Fibroblast of pulmonary artery (primary cell): ENCODE measurements at regions not wholly inside any gene's neighbourhood (a gene's known extent, or its start where the extent isn't known, plus 50 kb on each side); places are given as distances from the start of the nearest gene placed in this dataset.

ENCODE experiments used
- DNase-seq: peaks from one replicate; pipeline ENCODE4 v3.0.0-alpha.2; 2010; ENCODE audit warnings: low read depth
- H3K4me3 ChIP-seq: replicated peaks from 2 replicates; pipeline ENCODE4 v1.5.1; 2011; ENCODE audit warnings: low read depth, mild to moderate bottlenecking, control low read depth, low read length, moderate library complexity
- CTCF ChIP-seq: IDR thresholded peaks from 2 replicates; pipeline ENCODE4 v1.5.1; 2011; ENCODE audit warnings: mild to moderate bottlenecking, control low read depth, low read length, inconsistent platforms; ENCODE audit errors: missing control alignments

DNA sequence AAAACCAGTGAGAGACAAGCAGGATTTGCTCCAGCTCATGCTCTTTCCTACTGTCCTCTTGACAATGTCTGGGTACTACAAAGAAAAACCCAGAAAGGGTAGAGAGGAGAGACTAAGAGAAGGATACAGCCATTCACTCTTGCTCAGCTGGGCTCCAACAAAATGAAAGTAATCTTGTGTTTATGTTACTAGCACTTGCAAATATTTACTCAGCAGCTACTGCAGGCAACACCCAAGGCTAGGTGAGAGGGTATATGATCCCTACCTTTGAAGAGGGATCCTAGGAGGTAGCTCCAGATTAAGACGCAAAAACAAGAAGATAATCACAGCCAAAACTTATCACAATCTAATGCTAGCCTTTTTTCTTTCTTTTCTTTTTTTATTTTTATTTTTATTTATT, 329.6 kb upstream of the ACVR2A start:
- no peak for DNase-seq
- TF ChIP-seq CTCF, result no peak
- no peak overlapping the region for H3K4me3 ChIP-seq

DNA sequence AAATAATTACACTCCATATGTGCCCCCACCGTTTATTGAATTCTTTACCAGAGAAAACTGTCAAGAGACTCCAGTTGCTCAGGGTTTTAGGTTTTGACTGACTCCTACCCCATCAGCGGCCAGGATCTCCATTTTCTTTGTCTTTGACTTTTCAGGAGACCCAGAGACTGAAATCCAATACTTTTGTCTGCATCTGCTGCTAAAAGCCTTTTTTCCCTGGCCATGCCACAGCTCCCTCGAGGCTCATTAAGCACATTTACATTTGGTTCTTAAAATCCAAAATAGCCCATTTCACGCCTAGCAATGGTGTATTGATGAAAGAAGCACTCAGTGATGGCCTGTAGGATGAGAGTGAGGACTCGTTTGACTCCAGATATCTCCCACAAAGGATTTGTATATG, 332.6 kb upstream of the ACVR2A start:
- DNase-seq, result no peak
- no peak overlapping the region for H3K4me3 ChIP-seq
- TF ChIP-seq CTCF, result no peak

- no peak for TF ChIP-seq CTCF
- H3K4me3 ChIP-seq, result no peak overlapping the region
- DNase-seq, result peak; percentile 2
Measured at GRCh38 chr2:147511491-147511948, 333.3 kb upstream of the ACVR2A start.

DNA sequence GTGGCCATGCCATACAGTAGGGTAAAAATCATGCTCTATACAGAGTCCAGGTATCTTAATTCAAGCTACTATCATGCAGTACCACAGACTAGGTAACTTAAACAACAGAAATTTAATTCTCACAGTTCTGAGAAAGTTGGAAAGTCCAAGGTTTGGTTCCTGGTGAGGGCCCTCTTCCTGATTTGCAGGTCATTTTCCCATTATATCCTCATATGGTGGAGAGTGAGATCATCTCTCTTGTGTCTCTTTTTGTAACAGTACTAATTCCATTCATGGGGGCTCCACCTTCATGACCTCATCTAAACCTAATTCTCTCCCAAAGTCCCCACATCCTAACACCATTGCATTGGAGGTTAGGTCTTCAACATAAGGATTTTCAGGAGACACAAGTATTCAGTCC, 335.0 kb upstream of the ACVR2A start:
- no peak overlapping the region for H3K4me3 ChIP-seq
- TF ChIP-seq CTCF, result no peak
- no peak for DNase-seq

- TF ChIP-seq CTCF, result no peak
- no peak for DNase-seq
- no peak overlapping the region for H3K4me3 ChIP-seq
Measured at GRCh38 chr2:147506889-147507288, 337.9 kb upstream of the ACVR2A start.

DNA sequence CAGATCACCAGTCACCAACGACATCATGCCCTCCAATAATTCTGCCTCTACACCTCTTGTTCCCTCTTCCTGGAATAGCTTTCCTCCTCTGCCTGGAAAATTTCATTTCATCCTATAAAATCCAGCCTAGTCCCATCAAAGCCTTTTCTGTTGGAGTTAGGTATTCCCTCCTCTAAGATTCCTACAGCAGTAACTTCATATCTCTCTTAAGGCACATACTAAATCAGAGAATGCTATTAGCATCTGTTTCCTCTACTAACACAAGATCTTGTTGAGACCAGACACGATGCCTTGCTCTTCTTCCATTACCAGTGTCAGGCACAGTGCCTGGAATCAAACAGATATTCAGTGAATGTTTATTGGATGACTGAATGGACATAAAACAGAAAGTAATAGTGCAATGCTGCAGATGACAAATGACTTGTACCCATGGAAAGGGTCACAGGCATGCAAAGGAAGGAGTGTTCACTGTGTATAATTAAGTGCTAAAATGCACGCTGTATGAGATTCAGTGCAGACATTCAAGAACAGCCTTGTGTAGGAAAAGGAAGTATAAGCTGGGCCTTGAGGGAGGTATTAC, 342.0 kb upstream of the ACVR2A start:
- no peak for TF ChIP-seq CTCF
- H3K4me3 ChIP-seq, result no peak overlapping the region
- no peak for DNase-seq

- DNase-seq, result no peak
- TF ChIP-seq CTCF, result no peak
- H3K4me3 ChIP-seq, result no peak overlapping the region
Measured at GRCh38 chr2:147501968-147502367, 342.9 kb upstream of the ACVR2A start.
